ENCODE measurements at regions not wholly inside any gene's neighbourhood (a gene's known extent, or its start where the extent isn't known, plus 50 kb on each side); places are given as distances from the start of the nearest gene placed in this dataset.

DNA sequence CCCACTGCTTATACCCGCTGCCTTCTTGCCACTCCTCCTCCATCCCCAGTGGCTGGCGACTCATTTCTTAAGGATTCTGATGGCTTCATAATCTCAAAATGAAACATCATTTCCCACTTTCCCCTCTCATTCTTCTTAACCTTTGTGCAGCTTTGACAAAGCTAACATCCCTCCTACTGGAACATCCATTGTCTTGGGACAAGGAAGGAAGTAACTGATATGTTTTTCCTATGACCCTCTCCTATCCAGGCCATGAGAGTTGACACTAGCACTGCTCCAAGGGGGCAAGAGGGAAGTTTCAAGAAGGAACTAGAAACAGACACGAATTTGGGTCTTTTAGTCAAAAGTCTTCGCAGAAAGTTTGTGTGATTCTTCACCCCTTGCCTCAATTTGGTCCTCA lies 71.7 kb upstream of the SNX2 start:
- TF ChIP-seq CTCF (IDR thresholded peaks at IDR 0.05) (no peak), POLR2AphosphoS5 (IDR thresholded peaks at IDR 0.05) (no peak), POLR2A (IDR thresholded peaks at IDR 0.05) (no peak), EP300 (IDR thresholded peaks at IDR 0.05; ENCODE audit: low read depth) (no peak)

Measured in transverse colon (tissue), 4 donors.